Endothelial cell of umbilical vein (primary cell): ENCODE measurements at regions not wholly inside any gene's neighbourhood (a gene's known extent, or its start where the extent isn't known, plus 50 kb on each side); places are given as distances from the start of the nearest gene placed in this dataset.

Experiments
- CTCF ChIP-seq, 2 donors: IDR thresholded peaks; 1 replicate in 1 of 2; 2 replicates in 1 of 2; pipeline ENCODE4 v1.5.1; 2011; ENCODE audit warnings: low read length in 2 of 2, mild to moderate bottlenecking in 2 of 2, moderate library complexity in 2 of 2, control low read depth in 1 of 2, inconsistent platforms in 1 of 2, low read depth in 1 of 2; ENCODE audit not compliant: insufficient read depth in 1 of 2; ENCODE audit errors: extremely low read depth in 1 of 2
- POLR2A ChIP-seq: IDR thresholded peaks from 2 replicates; pipeline ENCODE4 v1.6.1; 2012; ENCODE audit warnings: low read depth, mild to moderate bottlenecking, control low read depth, low read length

GRCh38 chr1:121522061-121522759 lies 337.4 kb downstream of the SRGAP2C start:
- TF ChIP-seq POLR2A (no peak), CTCF (IDR thresholded peaks at IDR 0.05; ENCODE audit: extremely low read depth in 1 of 2, insufficient read depth in 1 of 2, low read depth in 1 of 2, low read length in 2 of 2) (no peak)
